WTC11 (cell line): ENCODE measurements at regions not wholly inside any gene's neighbourhood (a gene's known extent, or its start where the extent isn't known, plus 50 kb on each side); places are given as distances from the start of the nearest gene placed in this dataset.

Source experiments
- CREM ChIP-seq: sonication (generic); formaldehyde crosslinking; IDR thresholded peaks from 2 replicates; pipeline ENCODE4 v1.8.1; 2022; ENCODE audit warnings: mild to moderate bottlenecking, missing genetic modification reagents, moderate library complexity
- JUN ChIP-seq: sonication (generic); formaldehyde crosslinking; IDR thresholded peaks from 2 replicates; pipeline ENCODE4 v1.8.0; 2023; ENCODE audit warnings: mild to moderate bottlenecking, missing genetic modification reagents
- MYBL2 ChIP-seq: sonication (generic); formaldehyde crosslinking; IDR thresholded peaks from 2 replicates; pipeline ENCODE4 v1.8.1; 2023; ENCODE audit warnings: mild to moderate bottlenecking, moderate library complexity, missing genetic modification reagents
- NFATC4 ChIP-seq: fragments of 250-450 bp; sonication (Bioruptor Pico); IDR thresholded peaks from 2 replicates; pipeline ENCODE4 v1.9.0; 2021; ENCODE audit warnings: mild to moderate bottlenecking
- SMAD4 ChIP-seq: sonication (generic); formaldehyde crosslinking; IDR thresholded peaks from 2 replicates; pipeline ENCODE4 v1.8.0; 2022; ENCODE audit warnings: mild to moderate bottlenecking, missing genetic modification reagents
- TF ChIP-seq, protein P1 (sequence below): sonication (generic); formaldehyde crosslinking; IDR thresholded peaks from 2 replicates; pipeline ENCODE4 v1.8.0; 2023; ENCODE audit warnings: mild to moderate bottlenecking, missing genetic modification reagents
- TF ChIP-seq, protein P2 (sequence below): fragments of 200-600 bp; IDR thresholded peaks from 2 replicates; pipeline ENCODE4 v1.8.0; 2022; ENCODE audit warnings: antibody characterized with exemption
- TF ChIP-seq, protein P3 (sequence below): sonication (generic); formaldehyde crosslinking; IDR thresholded peaks from 2 replicates; pipeline ENCODE4 v1.8.0; 2022; ENCODE audit warnings: mild to moderate bottlenecking, missing genetic modification reagents
- TF ChIP-seq, protein P4 (sequence below): sonication (generic); formaldehyde crosslinking; IDR thresholded peaks from 2 replicates; pipeline ENCODE4 v1.8.1; 2022; ENCODE audit warnings: missing genetic modification reagents, borderline replicate concordance
- TF ChIP-seq, protein P5 (sequence below): fragments of 250-450 bp; sonication (Bioruptor Pico); IDR thresholded peaks from 2 replicates; pipeline ENCODE4 v1.9.0; 2021; ENCODE audit warnings: moderate library complexity, mild to moderate bottlenecking, inconsistent platforms, borderline replicate concordance
- TF ChIP-seq, protein P6 (sequence below): sonication (generic); formaldehyde crosslinking; IDR thresholded peaks from 2 replicates; pipeline ENCODE4 v1.8.0; 2022; ENCODE audit warnings: missing genetic modification reagents

DNA sequence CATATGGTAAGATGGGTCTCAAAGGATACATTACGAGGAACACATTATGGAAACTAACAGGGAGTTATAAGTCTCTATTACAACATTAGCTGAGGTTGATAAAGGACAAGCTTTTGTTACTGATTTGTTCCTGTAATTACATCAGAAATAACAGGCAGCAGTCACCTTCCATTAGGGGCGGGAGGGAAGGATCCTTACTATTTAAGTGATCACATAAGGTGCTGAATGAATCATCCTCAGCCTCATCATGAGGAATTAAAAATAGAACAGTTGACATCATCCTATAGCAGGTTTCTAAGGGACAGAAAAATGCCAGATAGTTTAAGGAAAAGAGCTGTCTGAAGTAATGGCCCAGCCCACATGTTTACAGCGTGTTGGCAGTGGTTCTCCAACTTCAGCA is 86.9 kb upstream of the MGAT5 start:
- TF ChIP-seq, protein P1, sequence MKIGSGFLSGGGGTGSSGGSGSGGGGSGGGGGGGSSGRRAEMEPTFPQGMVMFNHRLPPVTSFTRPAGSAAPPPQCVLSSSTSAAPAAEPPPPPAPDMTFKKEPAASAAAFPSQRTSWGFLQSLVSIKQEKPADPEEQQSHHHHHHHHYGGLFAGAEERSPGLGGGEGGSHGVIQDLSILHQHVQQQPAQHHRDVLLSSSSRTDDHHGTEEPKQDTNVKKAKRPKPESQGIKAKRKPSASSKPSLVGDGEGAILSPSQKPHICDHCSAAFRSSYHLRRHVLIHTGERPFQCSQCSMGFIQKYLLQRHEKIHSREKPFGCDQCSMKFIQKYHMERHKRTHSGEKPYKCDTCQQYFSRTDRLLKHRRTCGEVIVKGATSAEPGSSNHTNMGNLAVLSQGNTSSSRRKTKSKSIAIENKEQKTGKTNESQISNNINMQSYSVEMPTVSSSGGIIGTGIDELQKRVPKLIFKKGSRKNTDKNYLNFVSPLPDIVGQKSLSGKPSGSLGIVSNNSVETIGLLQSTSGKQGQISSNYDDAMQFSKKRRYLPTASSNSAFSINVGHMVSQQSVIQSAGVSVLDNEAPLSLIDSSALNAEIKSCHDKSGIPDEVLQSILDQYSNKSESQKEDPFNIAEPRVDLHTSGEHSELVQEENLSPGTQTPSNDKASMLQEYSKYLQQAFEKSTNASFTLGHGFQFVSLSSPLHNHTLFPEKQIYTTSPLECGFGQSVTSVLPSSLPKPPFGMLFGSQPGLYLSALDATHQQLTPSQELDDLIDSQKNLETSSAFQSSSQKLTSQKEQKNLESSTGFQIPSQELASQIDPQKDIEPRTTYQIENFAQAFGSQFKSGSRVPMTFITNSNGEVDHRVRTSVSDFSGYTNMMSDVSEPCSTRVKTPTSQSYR (CRISPR knock-in tag), result no peak
- TF ChIP-seq, protein P2, sequence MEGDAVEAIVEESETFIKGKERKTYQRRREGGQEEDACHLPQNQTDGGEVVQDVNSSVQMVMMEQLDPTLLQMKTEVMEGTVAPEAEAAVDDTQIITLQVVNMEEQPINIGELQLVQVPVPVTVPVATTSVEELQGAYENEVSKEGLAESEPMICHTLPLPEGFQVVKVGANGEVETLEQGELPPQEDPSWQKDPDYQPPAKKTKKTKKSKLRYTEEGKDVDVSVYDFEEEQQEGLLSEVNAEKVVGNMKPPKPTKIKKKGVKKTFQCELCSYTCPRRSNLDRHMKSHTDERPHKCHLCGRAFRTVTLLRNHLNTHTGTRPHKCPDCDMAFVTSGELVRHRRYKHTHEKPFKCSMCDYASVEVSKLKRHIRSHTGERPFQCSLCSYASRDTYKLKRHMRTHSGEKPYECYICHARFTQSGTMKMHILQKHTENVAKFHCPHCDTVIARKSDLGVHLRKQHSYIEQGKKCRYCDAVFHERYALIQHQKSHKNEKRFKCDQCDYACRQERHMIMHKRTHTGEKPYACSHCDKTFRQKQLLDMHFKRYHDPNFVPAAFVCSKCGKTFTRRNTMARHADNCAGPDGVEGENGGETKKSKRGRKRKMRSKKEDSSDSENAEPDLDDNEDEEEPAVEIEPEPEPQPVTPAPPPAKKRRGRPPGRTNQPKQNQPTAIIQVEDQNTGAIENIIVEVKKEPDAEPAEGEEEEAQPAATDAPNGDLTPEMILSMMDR, result no peak
- TF ChIP-seq, protein P3, sequence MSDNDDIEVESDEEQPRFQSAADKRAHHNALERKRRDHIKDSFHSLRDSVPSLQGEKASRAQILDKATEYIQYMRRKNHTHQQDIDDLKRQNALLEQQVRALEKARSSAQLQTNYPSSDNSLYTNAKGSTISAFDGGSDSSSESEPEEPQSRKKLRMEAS (CRISPR knock-in tag), result no peak
- TF ChIP-seq, protein P4, sequence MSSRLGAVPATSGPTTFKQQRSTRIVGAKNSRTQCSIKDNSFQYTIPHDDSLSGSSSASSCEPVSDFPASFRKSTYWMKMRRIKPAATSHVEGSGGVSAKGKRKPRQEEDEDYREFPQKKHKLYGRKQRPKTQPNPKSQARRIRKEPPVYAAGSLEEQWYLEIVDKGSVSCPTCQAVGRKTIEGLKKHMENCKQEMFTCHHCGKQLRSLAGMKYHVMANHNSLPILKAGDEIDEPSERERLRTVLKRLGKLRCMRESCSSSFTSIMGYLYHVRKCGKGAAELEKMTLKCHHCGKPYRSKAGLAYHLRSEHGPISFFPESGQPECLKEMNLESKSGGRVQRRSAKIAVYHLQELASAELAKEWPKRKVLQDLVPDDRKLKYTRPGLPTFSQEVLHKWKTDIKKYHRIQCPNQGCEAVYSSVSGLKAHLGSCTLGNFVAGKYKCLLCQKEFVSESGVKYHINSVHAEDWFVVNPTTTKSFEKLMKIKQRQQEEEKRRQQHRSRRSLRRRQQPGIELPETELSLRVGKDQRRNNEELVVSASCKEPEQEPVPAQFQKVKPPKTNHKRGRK, result no peak
- TF ChIP-seq SMAD4 (CRISPR knock-in tag) (no peak), JUN (CRISPR knock-in tag) (no peak), NFATC4 (CRISPR knock-in tag) (no peak), CREM (CRISPR knock-in tag) (no peak), MYBL2 (CRISPR knock-in tag) (no peak)
- TF ChIP-seq, protein P5, sequence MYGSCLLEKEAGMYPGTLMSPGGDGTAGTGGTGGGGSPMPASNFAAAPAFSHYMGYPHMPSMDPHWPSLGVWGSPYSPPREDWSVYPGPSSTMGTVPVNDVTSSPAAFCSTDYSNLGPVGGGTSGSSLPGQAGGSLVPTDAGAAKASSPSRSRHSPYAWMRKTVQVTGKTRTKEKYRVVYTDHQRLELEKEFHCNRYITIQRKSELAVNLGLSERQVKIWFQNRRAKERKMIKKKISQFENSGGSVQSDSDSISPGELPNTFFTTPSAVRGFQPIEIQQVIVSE (CRISPR knock-in tag), result no peak
- TF ChIP-seq, protein P6, sequence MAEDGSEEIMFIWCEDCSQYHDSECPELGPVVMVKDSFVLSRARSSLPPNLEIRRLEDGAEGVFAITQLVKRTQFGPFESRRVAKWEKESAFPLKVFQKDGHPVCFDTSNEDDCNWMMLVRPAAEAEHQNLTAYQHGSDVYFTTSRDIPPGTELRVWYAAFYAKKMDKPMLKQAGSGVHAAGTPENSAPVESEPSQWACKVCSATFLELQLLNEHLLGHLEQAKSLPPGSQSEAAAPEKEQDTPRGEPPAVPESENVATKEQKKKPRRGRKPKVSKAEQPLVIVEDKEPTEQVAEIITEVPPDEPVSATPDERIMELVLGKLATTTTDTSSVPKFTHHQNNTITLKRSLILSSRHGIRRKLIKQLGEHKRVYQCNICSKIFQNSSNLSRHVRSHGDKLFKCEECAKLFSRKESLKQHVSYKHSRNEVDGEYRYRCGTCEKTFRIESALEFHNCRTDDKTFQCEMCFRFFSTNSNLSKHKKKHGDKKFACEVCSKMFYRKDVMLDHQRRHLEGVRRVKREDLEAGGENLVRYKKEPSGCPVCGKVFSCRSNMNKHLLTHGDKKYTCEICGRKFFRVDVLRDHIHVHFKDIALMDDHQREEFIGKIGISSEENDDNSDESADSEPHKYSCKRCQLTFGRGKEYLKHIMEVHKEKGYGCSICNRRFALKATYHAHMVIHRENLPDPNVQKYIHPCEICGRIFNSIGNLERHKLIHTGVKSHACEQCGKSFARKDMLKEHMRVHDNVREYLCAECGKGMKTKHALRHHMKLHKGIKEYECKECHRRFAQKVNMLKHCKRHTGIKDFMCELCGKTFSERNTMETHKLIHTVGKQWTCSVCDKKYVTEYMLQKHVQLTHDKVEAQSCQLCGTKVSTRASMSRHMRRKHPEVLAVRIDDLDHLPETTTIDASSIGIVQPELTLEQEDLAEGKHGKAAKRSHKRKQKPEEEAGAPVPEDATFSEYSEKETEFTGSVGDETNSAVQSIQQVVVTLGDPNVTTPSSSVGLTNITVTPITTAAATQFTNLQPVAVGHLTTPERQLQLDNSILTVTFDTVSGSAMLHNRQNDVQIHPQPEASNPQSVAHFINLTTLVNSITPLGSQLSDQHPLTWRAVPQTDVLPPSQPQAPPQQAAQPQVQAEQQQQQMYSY (CRISPR knock-in tag), result no peak
